Erythroblast (primary cell): ENCODE measurements at regions not wholly inside any gene's neighbourhood (a gene's known extent, or its start where the extent isn't known, plus 50 kb on each side); places are given as distances from the start of the nearest gene placed in this dataset.

Source experiments
- GATA1 ChIP-seq: IDR thresholded peaks from 2 replicates; pipeline ENCODE4 v1.6.1; 2011; ENCODE audit warnings: low read depth, mild to moderate bottlenecking, control low read depth, low read length, moderate library complexity
- POLR2A ChIP-seq: IDR thresholded peaks from 2 replicates; pipeline ENCODE4 v1.6.1; 2011; ENCODE audit warnings: mild to moderate bottlenecking, low read length

DNA sequence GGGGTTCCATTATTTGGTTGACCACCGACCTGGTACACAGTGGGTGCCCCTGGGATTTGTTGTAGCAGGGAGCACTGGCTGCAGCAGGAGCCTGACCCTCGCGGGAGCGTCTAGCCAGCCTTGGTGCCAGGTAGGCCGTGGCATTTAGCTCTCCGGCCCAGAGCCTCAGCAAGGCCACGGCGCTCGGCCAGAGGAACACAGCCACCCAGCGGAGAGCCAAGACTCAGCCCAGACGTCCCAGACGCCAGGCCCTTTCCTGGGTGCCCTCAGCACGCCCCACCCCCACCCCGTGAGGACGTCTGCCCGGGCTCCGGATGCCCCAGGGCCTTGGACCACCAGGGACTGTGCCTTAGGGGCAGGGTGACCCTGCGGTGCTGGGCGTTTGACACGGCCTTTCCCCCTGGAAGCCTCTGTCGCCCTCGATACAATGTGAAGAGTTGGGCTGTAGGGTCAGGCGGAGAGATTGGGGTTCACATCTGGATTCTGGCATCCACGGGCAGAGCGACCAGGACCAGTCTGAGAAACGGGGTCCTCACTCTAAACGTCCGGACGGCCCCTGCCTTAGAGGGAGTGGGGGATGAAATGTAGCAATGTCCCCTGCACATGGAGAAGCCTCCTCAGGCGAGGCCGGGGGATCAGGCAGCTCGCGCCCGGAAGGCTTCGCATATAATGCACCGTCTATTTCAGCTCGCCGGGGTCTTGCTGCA, 99.2 kb upstream of the FGF3 start:
- no peak for TF ChIP-seq POLR2A
- TF ChIP-seq GATA1 = no peak
